Putamen (tissue), 1 donor: ENCODE measurements at regions not wholly inside any gene's neighbourhood (a gene's known extent, or its start where the extent isn't known, plus 50 kb on each side); places are given as distances from the start of the nearest gene placed in this dataset.
A peak's percentile ranks its signal among the peaks of the same experiment; 100 is the strongest.

Experiments used
- DNase-seq: peaks from one replicate; pipeline ENCODE4 v3.0.0-alpha.2; 2016; ENCODE audit warnings: low spot score

DNA sequence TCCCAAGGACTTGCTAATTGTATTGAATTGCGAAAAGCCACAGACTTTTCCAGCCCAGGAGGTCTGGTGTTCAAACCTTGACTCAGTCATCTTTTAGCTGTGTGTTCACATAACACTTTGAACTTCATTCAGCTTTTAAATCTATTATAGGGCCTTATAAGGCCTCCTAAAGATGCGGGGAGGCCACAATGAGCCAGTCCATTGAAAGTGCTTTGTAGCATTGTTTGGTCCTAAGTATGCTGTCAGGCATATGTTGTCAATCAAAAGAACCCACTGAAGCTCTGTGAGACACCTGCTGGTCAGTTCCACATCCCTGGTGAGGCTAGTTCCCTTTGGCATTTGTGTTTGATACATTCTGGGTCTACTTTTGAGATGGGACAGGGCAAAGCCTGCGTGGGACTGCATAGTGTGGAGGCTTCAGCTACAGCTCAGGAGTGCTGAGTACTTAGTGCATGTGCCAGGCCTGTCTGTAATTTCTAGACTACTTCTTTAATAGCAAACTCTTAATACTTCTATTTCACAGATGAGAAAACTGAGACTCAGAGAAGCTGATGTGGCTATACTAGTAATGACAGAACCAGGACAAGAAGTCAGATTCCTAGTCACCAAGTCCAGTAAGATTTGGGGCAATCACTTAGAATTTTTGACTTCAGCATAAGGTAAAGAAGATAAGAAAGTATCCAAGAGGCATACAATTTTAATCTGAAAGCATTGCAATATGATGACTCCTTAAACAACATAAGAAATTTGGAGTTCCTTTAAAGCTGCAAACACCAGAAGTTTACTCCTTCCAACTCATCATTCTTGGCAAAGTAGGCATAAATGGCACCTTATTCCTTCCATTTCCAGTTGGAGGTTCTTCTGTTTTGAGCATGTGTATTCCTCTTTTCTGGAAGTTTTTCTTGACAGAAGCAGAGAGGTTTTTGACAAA is 213.0 kb downstream of the PDCD6IP start:
- DNase-seq, result no peak

- no peak for DNase-seq
Measured at GRCh38 chr3:34012102-34012461, 213.7 kb downstream of the PDCD6IP start.

DNA sequence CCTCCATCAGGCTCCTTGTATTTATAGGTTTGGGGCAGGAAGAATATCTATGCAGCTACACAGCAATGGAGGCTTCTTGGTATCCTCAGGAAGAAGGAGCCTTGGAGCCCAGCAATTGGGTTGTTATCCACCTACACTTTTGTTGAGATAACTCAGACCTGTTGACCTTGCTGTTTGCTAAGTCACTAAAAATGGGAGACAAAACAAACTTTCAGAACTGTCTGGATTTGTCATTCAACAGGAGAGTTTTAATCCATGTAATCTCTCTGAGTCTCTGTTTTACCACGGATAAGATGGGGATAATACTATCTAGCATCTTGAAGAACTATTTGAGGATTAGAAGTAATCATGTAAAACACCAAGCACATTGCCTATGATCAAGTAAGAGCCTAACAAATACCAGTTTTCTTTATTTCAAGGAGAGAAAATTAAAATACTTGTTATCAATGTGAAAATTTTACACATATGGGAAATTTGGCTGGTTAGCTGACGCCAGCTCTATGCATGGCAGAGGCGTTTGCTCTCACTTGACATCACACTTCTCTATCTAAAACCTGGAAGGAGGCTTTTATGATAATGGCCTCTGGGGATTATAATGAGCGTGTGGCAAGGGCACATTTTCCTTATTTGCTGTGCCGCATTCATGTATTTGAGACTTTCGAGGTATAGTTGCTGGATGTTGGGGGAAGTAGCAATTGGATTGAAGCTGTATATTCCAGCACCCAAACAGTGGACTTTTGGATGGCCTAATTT is 215.6 kb downstream of the PDCD6IP start:
- DNase-seq, result no peak

GRCh38 chr3:34015204-34016142 is 217.0 kb downstream of the PDCD6IP start:
- no peak for DNase-seq

DNA sequence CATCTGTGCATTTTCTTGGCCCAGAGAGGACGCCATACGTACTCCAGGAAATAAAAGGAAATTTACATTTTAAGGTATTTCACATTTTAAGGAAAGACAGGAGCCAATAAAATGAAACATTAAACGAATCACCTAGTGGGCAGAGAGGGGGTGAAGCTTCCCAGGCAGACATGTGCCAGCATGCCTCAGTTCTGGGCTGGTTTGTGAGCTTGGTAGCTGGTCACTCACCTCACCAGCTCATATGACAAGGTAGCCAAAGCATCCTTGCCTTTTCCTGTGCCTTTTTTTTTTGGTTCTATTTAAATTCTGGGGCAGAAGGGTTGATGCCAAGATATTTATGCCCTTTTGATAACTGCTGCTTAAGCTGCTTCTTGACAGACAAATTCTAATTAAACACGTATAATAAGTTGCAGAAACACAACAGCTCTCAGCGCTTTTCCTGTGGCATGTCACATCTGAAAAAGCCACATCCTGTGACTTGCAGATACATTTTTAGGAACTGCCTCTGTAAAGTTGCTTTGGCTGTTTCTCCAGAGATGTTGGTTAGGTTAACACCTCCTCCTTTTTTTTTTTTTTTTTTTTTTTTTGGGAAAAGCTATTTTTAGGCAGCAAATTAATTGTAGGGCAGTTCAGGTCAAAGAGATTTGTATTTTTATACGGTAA is 218.6 kb downstream of the PDCD6IP start:
- no peak for DNase-seq

DNA sequence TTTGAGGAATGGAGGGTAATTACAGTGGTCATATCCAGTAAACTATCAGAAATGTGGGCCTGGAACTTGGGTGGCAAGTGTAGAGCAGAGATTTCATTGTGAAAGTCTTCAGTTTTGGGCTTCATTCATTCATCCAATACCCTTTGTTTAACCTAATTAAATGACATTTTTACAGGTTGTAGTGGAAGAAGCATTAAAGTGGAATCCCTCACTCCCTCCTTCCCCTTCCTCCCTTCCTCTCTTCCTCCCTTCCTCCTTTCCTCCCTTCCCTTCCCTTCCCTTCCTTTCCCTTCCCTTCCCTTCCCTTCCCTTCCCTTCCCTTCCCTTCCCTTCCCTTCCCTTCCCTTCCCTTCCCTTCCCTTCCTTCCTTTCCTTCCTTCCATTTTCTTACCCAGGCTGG is 219.3 kb downstream of the PDCD6IP start:
- no peak for DNase-seq

DNA sequence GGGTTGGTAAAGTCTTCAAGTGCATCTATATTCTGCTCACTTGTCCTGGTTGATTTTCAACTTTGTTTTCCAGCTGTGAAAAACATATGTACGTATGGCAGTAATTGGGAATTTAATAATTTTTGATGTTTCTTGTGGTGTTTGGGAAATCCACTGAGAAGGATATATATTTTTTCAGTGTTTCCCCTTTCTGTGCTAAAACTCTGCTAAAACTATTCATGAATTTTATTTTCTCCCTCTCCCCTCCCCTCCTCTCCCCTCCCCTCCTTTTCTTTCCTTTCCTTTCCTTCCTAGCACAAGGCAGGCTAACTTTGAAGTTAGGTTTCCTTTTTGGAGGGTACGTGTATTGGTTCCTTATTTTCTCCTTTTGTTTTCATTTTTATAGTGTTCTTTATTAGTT is 220.7 kb downstream of the PDCD6IP start:
- no peak for DNase-seq

GRCh38 chr3:34020170-34020569 is 221.7 kb downstream of the PDCD6IP start:
- no peak for DNase-seq

DNA sequence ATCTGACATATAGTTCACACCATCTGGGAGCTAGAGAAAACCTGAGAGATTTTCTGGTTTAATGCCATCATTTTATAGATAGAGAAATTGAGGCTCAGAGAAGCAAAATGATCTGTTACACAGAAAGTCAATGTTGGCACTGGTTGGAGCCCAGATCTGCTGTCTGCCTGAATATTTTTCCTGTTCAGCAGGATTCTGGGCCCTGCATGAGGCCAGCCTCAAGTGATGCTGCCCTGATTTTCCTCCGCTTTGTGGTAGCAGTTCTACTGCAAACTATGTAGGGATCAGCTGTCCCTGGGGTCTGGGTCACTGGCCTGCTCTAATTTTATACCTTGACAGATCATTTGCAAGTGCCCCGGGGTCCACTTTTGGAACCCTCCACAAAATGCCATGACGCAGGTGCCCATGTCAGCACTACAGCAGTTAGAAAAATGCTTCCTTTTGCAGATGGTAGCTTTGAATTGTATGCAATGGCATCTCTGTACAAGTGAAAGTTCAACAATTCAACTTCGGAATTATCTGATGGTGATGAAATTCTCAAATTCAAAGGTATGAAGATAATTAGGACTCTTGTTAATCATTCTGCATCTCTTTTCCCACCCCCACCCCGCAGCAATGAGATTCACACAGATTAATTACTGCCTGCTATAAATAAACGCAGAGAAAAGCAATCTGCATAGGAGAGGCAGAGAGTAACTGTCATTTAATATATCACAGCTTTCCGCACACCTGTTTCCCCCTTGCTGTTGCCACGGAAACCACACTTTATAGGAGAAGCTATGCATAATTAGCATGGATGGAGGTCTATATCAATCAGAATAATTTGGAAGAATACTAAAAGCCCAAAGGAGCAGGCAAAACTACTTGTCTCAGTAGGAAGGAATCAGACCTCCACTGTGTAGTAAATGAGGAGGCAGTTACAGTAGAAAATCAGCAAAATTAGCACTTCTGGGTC is 222.6 kb downstream of the PDCD6IP start:
- DNase-seq, result peak; percentile 48

DNA sequence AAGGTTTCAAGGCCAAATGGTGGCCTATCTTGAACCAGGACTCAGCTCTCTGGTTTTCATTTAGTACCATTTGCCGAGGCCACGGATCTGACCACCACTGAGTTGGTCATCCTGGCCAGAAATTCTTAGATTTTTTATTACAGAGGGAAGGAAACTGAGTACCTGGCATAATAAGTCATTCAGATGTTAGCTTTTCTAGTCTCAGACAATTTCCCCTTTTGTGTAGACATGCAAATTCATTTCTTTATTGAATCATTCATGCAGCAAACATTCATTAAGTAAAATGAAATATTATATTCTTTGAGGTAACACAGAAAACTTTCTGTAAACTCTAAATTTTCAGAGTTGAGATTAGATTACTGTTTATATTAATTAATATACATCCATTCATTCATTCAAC is 223.7 kb downstream of the PDCD6IP start:
- DNase-seq, result no peak

- no peak for DNase-seq
Measured at GRCh38 chr3:34024447-34025240, 226.2 kb downstream of the PDCD6IP start.

DNA sequence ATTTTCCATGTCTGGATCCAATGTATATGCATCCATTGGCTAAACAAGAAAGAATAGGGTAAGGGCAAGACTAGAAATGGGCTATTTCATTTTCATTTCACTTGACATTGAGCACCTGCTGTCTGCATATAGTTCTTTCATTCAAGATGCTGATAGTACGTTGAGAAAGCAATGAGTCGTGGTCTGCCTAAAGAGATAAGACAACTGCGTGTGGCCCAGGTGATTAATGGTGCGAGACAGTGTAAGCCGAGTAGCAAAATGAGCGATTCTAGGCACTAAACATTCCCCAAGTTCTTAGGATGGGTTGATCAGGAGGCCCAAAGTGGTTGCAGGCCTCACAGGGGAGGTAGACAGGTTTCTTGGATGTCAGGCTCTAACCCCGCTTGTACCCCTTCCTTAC is 235.4 kb downstream of the PDCD6IP start:
- DNase-seq, result no peak

- DNase-seq, result no peak
Measured at GRCh38 chr3:34034840-34035239, 236.4 kb downstream of the PDCD6IP start.

GRCh38 chr3:34035775-34036174 is 237.3 kb downstream of the PDCD6IP start:
- no peak for DNase-seq

DNA sequence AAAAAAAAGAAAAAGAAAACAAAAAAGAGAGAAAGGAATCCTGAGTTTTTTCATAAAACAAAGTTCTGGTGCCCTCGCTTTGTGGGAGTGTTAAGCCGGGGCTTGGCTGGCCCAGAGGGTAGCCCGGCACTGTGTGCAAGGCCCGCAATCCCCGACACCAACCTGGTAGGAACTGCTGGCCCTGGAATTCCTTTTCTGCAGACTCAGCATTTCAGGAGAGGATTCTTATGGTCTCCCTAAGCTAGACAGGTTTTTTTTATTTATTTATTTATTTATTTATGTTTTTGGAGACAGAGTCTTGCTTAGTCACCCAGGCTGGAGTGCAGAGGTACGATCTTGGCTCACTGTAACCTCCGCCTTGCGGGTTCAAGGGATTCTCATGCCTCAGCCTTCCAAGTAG is 238.8 kb downstream of the PDCD6IP start:
- DNase-seq, result no peak

- no peak for DNase-seq
Measured at GRCh38 chr3:34038131-34038530, 239.7 kb downstream of the PDCD6IP start.

DNA sequence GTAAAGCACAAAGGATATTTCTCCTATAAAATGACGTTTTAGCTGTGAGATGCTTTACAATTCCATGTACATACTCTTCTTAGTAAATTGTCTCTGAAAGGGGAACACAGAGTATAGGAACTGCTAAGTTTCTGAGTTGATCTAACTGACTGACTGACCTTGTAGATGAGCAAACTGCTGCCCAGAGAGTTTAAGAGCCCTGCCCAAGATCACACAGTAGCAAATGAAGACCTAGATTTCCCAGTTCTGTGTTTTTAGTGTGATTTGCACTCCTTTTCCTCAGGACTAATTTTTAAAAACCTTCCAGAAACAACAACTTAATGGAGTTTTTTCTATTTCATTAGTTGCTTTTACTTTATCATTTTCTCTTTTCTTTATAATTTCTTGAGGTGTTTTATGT is 247.7 kb downstream of the PDCD6IP start:
- no peak for DNase-seq

GRCh38 chr3:34053626-34054025 is 255.2 kb downstream of the PDCD6IP start:
- DNase-seq, result peak; percentile 19

- DNase-seq, result no peak
Measured at GRCh38 chr3:34056181-34056910, 257.9 kb downstream of the PDCD6IP start.
